HG02938 (cell line): ENCODE measurements at regions not wholly inside any gene's neighbourhood (a gene's known extent, or its start where the extent isn't known, plus 50 kb on each side); places are given as distances from the start of the nearest gene placed in this dataset.

ENCODE experiments used
- ATAC-seq: cut with Tn5 transposase; IDR thresholded peaks from one replicate; pipeline ENCODE4 v1.9.1; 2021; ENCODE audit warnings: mild to moderate bottlenecking, moderate library complexity; ENCODE audit not compliant: unreplicated experiment

DNA sequence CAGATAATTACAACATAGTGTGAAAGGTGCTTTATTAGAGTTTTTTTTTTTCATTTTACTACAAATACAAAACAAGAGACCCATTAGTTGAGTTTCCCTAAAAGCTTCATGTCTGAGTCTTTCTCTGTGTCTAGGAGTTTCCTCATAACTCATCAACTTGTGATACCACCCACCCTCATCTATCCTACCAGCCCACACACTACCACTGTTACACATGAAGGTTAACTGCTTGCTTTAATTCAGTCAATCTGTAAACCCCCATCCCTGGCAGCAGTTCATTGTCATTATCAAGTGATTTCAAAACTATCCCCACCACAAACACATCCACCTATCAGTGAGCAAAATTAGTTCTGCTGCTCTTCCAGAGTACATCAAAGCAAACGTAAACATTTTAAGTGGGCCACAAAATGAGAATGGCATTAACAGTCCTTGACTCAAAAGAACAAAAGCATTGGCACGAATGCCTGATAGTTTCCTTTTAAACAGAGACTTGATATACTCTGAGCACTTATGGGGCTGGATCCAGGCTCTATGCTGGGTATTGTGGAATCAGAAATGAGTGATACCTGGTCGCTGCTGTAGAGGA, 331.6 kb upstream of the FAM241A start:
- no peak for ATAC-seq

DNA sequence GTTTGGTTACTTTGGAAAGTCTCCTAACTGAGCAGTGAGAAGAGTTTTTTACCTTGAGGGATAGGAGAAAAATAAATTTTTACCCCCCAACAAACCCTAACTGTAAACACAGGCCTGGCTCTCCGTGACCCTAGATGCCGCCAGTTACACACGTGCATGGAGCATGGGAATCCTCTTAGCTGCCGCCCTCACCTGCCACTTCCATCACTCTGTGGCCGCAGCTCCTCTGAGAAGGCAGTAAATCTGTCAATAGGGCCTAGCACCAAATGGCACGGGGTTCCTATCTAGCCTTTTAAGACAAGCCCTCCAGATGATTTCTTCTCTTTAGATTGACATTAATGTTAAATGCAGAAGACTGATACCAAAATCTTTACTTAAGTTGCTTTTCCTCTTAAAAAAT, 330.3 kb upstream of the FAM241A start:
- no peak for ATAC-seq

GRCh38 chr4:111821342-111821741, 323.9 kb upstream of the FAM241A start:
- ATAC-seq: no peak

DNA sequence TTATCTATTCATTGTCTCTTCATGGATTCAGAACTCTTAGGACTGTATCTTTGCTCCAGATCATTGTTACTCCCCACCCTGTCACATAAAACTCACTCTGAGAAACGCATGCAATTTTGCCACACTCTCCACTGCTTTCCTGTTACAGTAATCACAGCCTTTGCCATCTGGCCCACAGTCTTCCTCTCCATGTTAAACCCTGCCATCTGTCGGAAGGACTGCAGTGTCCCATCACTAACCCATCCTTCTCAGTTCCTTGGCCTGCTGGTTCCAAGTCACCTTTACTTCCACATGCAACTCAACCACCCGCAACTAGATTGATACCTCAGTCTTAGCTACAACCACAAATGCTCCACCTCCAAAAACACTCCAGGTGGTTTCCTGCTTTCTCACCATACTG, 308.7 kb upstream of the FAM241A start:
- no peak for ATAC-seq

- ATAC-seq: no peak
Measured at GRCh38 chr4:111837761-111838160, 307.5 kb upstream of the FAM241A start.

DNA sequence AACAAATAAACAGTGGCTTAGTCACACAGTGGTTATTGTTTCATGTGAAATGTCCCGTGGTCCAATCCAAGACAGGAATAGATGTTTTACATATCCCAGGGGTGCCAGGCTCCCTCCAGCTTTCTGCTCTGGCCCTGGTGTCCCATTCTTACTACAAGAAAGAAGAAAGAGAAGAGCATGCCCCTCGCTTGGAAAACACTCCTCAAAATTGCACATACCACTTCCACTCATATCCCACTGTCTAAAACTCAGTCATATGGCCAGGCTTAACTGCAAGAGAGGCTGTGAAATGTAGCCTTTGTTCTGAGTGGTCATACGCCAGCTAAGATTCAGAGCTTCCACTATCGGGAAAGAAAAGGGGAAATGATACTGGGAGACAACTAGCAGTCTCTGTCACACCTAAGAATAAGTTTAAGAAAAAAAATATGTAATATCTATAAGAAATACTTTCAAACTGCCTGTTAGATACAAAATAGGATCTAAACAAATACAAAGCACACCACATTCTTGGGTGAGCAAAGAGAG, 306.8 kb upstream of the FAM241A start:
- peak; percentile 73 for ATAC-seq

DNA sequence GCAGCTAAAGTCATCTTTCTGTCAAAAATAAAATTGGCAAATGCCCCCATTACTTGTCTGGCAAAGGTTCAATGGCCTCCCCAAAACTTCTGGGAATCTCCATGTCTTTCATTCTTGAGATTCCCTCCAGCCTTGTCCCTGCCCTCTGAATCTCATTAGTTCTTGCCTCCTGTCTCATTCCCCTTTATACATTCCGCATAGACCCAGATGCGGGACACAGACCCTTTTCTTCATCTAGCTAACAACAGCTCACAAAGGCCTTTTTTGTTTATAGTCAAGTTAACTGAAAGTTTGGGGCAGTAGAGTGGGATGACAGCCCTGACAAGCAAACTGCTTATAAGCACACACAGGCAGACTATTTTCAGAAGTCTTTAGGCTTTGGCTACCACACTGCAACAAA, 306.1 kb upstream of the FAM241A start:
- no peak for ATAC-seq

GRCh38 chr4:111842336-111842735, 302.9 kb upstream of the FAM241A start:
- no peak for ATAC-seq

DNA sequence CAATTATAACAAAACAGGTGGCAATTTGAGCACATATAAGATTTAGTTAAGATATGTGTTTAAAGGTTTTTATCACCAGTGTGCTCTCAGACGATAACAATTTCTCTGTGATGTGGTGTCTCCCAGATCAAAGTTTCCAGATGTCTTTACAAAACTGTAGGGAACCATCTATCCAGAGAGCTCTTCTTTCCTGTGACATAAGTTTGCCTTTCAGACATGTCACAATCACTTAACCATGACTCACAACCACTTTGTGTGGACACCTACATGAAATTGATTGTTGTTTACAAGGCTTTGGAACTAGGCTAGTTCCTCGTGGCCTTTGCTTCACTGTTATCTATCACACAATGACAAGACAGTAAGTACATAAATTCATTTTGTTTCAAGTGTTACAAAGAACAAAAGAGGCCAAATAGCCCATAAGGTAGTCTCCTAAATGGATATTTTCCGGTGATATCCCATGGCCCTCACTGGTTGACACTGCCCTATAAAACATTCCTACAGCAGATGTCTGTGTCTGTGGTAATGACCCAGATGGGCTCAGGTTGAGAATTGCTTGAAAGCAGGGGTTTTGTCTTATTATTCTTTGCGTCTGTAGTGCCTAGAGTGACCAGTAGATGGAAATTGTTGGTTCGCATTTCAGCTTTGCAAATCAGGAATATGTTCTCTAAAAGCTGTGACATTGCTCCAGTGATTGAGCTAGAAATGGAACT, 297.8 kb upstream of the FAM241A start:
- ATAC-seq: peak; percentile 57

- ATAC-seq: no peak
Measured at GRCh38 chr4:111849746-111850284, 295.4 kb upstream of the FAM241A start.

DNA sequence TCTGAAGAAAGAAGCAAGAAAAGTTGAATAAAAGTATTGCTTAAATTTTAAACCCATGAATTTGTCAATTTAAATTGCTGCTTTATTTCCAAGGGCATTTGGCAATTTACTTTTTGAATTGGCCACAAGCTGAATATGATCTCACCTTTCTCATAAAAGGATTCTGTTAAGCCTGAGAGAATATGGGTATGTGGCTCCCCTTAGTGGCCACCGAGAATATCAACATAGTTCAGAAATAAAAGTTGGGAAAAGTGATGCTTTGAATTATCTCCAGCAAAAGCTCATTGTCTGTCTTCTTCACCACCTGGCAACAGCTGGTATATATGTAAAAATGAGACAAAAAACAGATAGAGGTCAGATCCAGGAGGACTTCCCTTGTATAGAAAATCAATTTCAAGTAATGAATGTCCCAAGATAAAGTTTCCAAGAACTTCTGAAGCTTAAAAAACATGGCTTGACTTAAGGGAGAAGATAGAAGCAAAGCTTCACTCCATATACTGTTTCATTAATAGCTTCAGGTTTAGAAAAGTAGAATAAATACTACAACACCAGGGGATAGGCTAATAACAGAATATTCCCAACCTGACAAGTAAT, 290.7 kb upstream of the FAM241A start:
- no peak for ATAC-seq

GRCh38 chr4:111855308-111855707, 289.9 kb upstream of the FAM241A start:
- no peak for ATAC-seq

DNA sequence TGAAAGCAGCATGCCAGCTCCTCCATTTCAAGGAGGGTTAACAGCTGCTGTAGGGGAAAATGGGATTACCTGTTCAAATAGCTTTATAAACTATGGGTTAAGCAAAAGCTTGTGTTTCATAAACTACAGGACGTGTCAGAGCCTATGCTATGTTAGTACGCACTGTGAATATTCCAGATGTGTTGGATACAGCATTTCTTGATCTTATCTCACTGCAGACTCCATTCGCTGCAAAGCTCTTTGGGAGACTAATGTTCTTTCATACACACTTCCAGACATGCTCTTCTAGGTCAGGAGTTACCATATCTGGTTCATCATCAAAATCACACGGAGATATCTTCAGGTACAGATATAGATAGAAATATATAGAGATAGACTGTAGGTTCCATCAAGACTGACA, 281.2 kb upstream of the FAM241A start:
- no peak for ATAC-seq

GRCh38 chr4:111869339-111869738, 275.9 kb upstream of the FAM241A start:
- ATAC-seq: no peak

DNA sequence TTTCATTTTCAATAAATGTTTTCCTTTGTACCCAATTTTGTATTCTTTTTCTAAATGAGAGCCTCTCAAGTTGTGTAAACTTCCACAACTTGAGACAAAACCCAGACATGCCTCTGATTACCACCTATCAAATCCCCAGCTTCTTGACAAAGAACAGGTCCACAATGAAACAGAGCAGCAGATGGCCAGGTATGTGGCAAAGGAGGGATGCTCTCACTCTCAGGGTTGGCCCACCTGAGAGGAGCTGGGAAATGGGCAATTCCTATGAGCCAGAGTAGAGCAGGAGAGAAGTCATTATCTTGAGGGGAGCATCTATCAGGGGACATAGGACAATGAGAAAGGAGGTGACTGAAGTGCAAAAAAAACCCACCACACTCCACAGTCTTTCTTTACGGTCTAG, 273.5 kb upstream of the FAM241A start:
- no peak for ATAC-seq

GRCh38 chr4:111873801-111874200, 271.5 kb upstream of the FAM241A start:
- ATAC-seq: no peak

DNA sequence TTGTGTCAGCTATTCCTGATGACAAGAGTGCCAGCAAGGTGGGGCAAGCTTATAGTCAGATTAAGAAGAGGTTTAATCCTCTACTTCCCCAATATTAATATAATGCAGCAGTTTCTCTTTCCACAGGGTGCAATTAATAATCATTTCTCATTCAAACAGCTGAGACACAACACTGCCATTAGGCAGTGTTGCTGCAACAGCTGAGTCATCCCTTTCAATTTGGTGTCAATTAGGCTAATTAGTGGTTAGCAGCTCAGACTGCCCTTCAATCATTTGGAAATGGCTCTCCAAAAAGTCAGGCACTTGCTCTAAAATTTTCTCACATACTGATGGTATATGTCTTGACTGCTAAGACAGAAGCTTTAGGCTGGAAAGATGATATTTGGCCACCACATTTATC, 265.7 kb upstream of the FAM241A start:
- no peak for ATAC-seq

DNA sequence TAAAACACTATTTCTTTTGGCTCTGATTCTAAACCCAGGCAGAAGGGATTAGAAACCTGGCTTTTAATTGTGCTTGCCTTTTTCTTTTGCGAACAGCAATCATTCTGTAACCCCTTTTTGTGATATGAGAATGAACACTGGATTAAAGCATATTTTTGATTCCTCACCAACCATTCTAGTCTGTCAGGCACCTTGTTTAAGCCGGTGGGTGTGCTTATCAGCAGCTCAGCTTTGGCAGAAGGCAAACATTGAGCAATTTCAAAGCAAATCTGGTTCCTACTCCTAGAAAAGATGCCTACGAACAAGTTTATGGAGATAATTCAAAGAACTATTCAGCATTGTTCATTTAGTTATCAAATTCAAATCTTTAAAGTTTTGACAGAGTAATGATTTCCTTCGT, 265.1 kb upstream of the FAM241A start:
- ATAC-seq: no peak

GRCh38 chr4:111883557-111883999, 261.7 kb upstream of the FAM241A start:
- no peak for ATAC-seq

- ATAC-seq: no peak
Measured at GRCh38 chr4:111890412-111890811, 254.8 kb upstream of the FAM241A start.

DNA sequence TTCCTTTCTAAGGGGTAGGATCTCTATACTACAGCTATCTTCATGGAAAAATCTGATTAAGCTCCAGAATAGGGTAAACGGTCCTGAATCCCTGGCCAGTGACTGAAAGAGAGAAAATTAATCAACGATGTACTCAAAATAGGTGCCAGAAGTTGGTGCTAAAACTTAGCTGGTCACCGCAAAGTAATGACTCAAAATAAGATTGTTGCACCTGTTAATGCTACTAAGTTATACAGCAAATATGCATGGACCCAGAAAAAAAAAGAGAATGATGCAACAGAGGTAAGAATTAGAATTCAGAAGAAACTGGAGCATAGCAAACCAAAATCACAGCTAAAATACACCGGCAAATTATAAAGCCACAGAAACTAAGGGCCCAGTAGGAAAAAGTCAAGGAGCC, 239.7 kb upstream of the FAM241A start:
- peak; percentile 80 for ATAC-seq

DNA sequence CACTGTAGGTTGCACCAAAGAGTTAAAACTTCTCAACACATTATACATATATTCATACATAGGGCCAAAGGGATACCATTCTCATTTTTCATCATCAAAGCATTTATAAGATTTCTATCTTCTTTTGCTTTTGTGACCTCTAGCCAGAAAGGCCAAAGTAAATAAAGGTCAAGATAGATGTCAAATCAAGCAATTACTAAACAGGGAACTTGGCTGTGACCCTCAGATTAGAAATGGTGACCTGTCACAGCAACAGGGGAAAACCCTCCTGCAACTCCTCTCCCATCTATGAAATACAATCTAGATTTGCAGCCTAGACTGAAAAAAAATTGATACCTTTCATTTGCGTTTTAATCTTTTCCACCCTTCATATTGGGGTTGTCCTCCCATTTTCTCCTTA, 225.6 kb upstream of the FAM241A start:
- ATAC-seq: no peak
